Trophoblast cell (in vitro differentiated cells and primary cell): ENCODE measurements at regions not wholly inside any gene's neighbourhood (a gene's known extent, or its start where the extent isn't known, plus 50 kb on each side); places are given as distances from the start of the nearest gene placed in this dataset.

Experiments used
- DNase-seq, 2 donors: peaks; one replicate each; pipeline ENCODE4 v3.0.0-alpha.2; 2016
- H2AFZ ChIP-seq: 2 replicates; pipeline ENCODE4 v1.6.1; 2013; ENCODE audit warnings: low read length, moderate library complexity, mild to moderate bottlenecking; ENCODE audit not compliant: insufficient read depth, poor library complexity
- H2AK5ac ChIP-seq: 2 replicates; pipeline ENCODE4 v1.6.1; 2013; ENCODE audit warnings: mild to moderate bottlenecking, low read length
- H2BK120ac ChIP-seq: 2 replicates; pipeline ENCODE4 v1.6.1; 2013; ENCODE audit warnings: low read length, mild to moderate bottlenecking, moderate library complexity; ENCODE audit not compliant: insufficient read depth, poor library complexity
- H2BK12ac ChIP-seq: 2 replicates; pipeline ENCODE4 v1.6.1; 2013; ENCODE audit warnings: mild to moderate bottlenecking, low read length, moderate library complexity
- H2BK5ac ChIP-seq: 2 replicates; pipeline ENCODE4 v1.6.1; 2013; ENCODE audit warnings: low read length, low read depth, moderate library complexity, mild to moderate bottlenecking; ENCODE audit not compliant: poor library complexity
- H3K14ac ChIP-seq: 2 replicates; pipeline ENCODE4 v1.6.1; 2013; ENCODE audit warnings: mild to moderate bottlenecking, low read length
- H3K18ac ChIP-seq: 2 replicates; pipeline ENCODE4 v1.6.1; 2013; ENCODE audit warnings: mild to moderate bottlenecking, low read length
- H3K23ac ChIP-seq: 2 replicates; pipeline ENCODE4 v1.6.1; 2013; ENCODE audit warnings: low read length
- H3K27ac ChIP-seq: 2 replicates; pipeline ENCODE4 v1.5.1; 2013; ENCODE audit warnings: low read depth, mild to moderate bottlenecking, inconsistent platforms, low read length, moderate library complexity
- H3K27me3 ChIP-seq: 2 replicates; pipeline ENCODE4 v1.6.1; 2013; ENCODE audit warnings: inconsistent platforms, mild to moderate bottlenecking, low read length, moderate library complexity; ENCODE audit not compliant: insufficient read depth
- H3K36me3 ChIP-seq, 2 experiments: 1 replicate in 1 of 2; 2 replicates in 1 of 2; pipeline ENCODE4 v1.6.1; 2013; ENCODE audit warnings: low read length in 2 of 2, mild to moderate bottlenecking in 2 of 2, moderate library complexity in 1 of 2; ENCODE audit not compliant: insufficient read depth in 2 of 2, control insufficient read depth in 1 of 2
- H3K4ac ChIP-seq: 2 replicates; pipeline ENCODE4 v1.6.1; 2013; ENCODE audit warnings: low read depth, mild to moderate bottlenecking, low read length, moderate library complexity
- H3K4me1 ChIP-seq, 2 experiments: 1 replicate in 1 of 2; 2 replicates in 1 of 2; pipeline ENCODE4 v1.6.1; 2013; ENCODE audit warnings: low read length in 2 of 2, mild to moderate bottlenecking in 2 of 2, moderate library complexity in 1 of 2; ENCODE audit not compliant: insufficient read depth in 2 of 2, control insufficient read depth in 1 of 2
- H3K4me2 ChIP-seq: 2 replicates; pipeline ENCODE4 v1.6.1; 2013; ENCODE audit warnings: inconsistent platforms, mild to moderate bottlenecking, low read length, moderate library complexity
- H3K4me3 ChIP-seq: 2 replicates; pipeline ENCODE4 v1.5.1; 2013; ENCODE audit warnings: mild to moderate bottlenecking, low read depth, low read length, inconsistent platforms
- H3K79me1 ChIP-seq: one replicate; pipeline ENCODE4 v1.6.1; 2013; ENCODE audit warnings: low read length
- H3K79me2 ChIP-seq: 2 replicates; pipeline ENCODE4 v1.6.1; 2013; ENCODE audit warnings: low read length, mild to moderate bottlenecking; ENCODE audit not compliant: control insufficient read depth, insufficient read depth, poor library complexity
- H3K9ac ChIP-seq: 2 replicates; pipeline ENCODE4 v1.6.1; 2013; ENCODE audit warnings: mild to moderate bottlenecking, low read length
- H3K9me3 ChIP-seq: 2 replicates; pipeline ENCODE4 v1.6.1; 2013; ENCODE audit warnings: low read depth, mild to moderate bottlenecking, control low read depth, inconsistent platforms, low read length; ENCODE audit not compliant: insufficient read depth
- H4K12ac ChIP-seq: 2 replicates; pipeline ENCODE4 v1.6.1; 2013; ENCODE audit warnings: low read depth, mild to moderate bottlenecking, low read length, moderate library complexity
- H4K8ac ChIP-seq: 2 replicates; pipeline ENCODE4 v1.6.1; 2013; ENCODE audit warnings: low read depth, mild to moderate bottlenecking, low read length, moderate library complexity
- H4K91ac ChIP-seq: one replicate; pipeline ENCODE4 v1.6.1; 2013; ENCODE audit warnings: low read depth, mild to moderate bottlenecking, low read length, moderate library complexity
- WGBS: extraction: QIAGEN DNeasy Blood & Tissue Kit; methylation state at CpG from one replicate; pipeline ENCODE4 v1.1.7; 2013; ENCODE audit warnings: missing lambda C conversion rate; ENCODE audit not compliant: insufficient read length, insufficient coverage; ENCODE audit errors: extremely low coverage; 5-methylcytosine and 5-hydroxymethylcytosine counted together

GRCh38 chr11:127340438-127340837 is 339.9 kb upstream of the KIRREL3 start:
- Histone ChIP-seq H3K27me3 (no peaks in the 10 kb centered on the region), H3K9ac (no peak overlapping the region), H3K36me3 (no peaks in the 10 kb centered on the region), H2AFZ (no peak overlapping the region), H3K27ac (no peak overlapping the region), H3K23ac (no peak overlapping the region), H4K8ac (no peak overlapping the region), H2AK5ac (no peak overlapping the region), H3K18ac (no peak overlapping the region), H3K4me2 (no peak overlapping the region), H2BK120ac (no peak overlapping the region), H3K14ac (no peak overlapping the region), H2BK12ac (no peak overlapping the region), H3K79me2 (no peaks in the 10 kb centered on the region), H4K91ac (no peak overlapping the region), H4K12ac (no peak overlapping the region), H3K4me3 (no peak overlapping the region), H3K4me1 (peaks cover 0 to 2% of the 10 kb centered on the region in 2 experiments), H3K4ac (no peak overlapping the region), H2BK5ac (no peak overlapping the region), H3K79me1 (peaks cover 5% of the 10 kb centered on the region), H3K9me3 (no peaks in the 10 kb centered on the region)
- DNase-seq = no peak
- no CpG with 5 or more reads among the region's 1 CpG for WGBS

GRCh38 chr11:127339376-127339775 is 338.8 kb upstream of the KIRREL3 start:
- no peak for DNase-seq
- Histone ChIP-seq H2BK120ac (no peak overlapping the region), H3K27ac (no peak overlapping the region), H2AFZ (no peak overlapping the region), H2BK5ac (no peak overlapping the region), H3K9ac (no peak overlapping the region), H3K18ac (no peak overlapping the region), H3K4ac (no peak overlapping the region), H2BK12ac (no peak overlapping the region), H3K79me1 (peaks cover 5% of the 10 kb centered on the region), H3K14ac (no peak overlapping the region), H3K27me3 (no peaks in the 10 kb centered on the region), H3K36me3 (no peaks in the 10 kb centered on the region), H4K12ac (no peak overlapping the region), H3K9me3 (no peaks in the 10 kb centered on the region), H3K4me3 (no peak overlapping the region), H3K23ac (no peak overlapping the region), H3K79me2 (no peaks in the 10 kb centered on the region), H3K4me2 (no peak overlapping the region), H2AK5ac (no peak overlapping the region), H3K4me1 (peaks cover 0 to 2% of the 10 kb centered on the region in 2 experiments), H4K91ac (no peak overlapping the region), H4K8ac (no peak overlapping the region)
- no CpG with 5 or more reads among the region's 1 CpG for WGBS

GRCh38 chr11:127338380-127339259 is 338.1 kb upstream of the KIRREL3 start:
- peak overlapping the region; percentile 27 for H2BK5ac ChIP-seq
- H3K36me3 ChIP-seq = no peaks in the 10 kb centered on the region
- peak; percentile 3 to 68 for DNase-seq
- no peak overlapping the region for H2BK120ac ChIP-seq
- no peak overlapping the region for H3K18ac ChIP-seq
- peak overlapping the region; percentile 33 for H4K8ac ChIP-seq
- H3K14ac ChIP-seq = no peak overlapping the region
- H3K9ac ChIP-seq = no peak overlapping the region
- no CpG with 5 or more reads among the region's 6 CpGs for WGBS
- no peaks in the 10 kb centered on the region for H3K79me2 ChIP-seq
- no peak overlapping the region for H3K4me3 ChIP-seq
- no peak overlapping the region for H3K4ac ChIP-seq
- H2AFZ ChIP-seq = no peak overlapping the region
- peaks cover 5% of the 10 kb centered on the region for H3K79me1 ChIP-seq
- H3K9me3 ChIP-seq = no peaks in the 10 kb centered on the region
- peak overlapping the region; percentile 65 for H4K91ac ChIP-seq
- H3K23ac ChIP-seq = no peak overlapping the region
- H3K27me3 ChIP-seq = no peaks in the 10 kb centered on the region
- peaks cover 0 to 2% of the 10 kb centered on the region in 2 experiments for H3K4me1 ChIP-seq
- H2AK5ac ChIP-seq = no peak overlapping the region
- peak overlapping the region; percentile 78 for H3K27ac ChIP-seq
- no peak overlapping the region for H4K12ac ChIP-seq
- H2BK12ac ChIP-seq = peak overlapping the region; percentile 53
- H3K4me2 ChIP-seq = peak overlapping the region; percentile 26

GRCh38 chr11:127334466-127334865 is 333.9 kb upstream of the KIRREL3 start:
- H3K79me1 ChIP-seq = peaks cover 5% of the 10 kb centered on the region
- H3K4me2 ChIP-seq = no peak overlapping the region
- H3K27ac ChIP-seq = no peak overlapping the region
- no peak overlapping the region for H4K8ac ChIP-seq
- H3K9ac ChIP-seq = no peak overlapping the region
- WGBS = no CpG with 5 or more reads among the region's 1 CpG
- H4K12ac ChIP-seq = no peak overlapping the region
- no peaks in the 10 kb centered on the region for H3K27me3 ChIP-seq
- H2BK12ac ChIP-seq = no peak overlapping the region
- no peak overlapping the region for H3K23ac ChIP-seq
- no peaks in the 10 kb centered on the region for H3K9me3 ChIP-seq
- no peak for DNase-seq
- H2BK120ac ChIP-seq = no peak overlapping the region
- H4K91ac ChIP-seq = no peak overlapping the region
- peaks cover 0 to 2% of the 10 kb centered on the region in 2 experiments for H3K4me1 ChIP-seq
- H3K36me3 ChIP-seq = no peaks in the 10 kb centered on the region
- no peak overlapping the region for H2AFZ ChIP-seq
- H3K14ac ChIP-seq = no peak overlapping the region
- H3K18ac ChIP-seq = no peak overlapping the region
- no peak overlapping the region for H3K4ac ChIP-seq
- no peaks in the 10 kb centered on the region for H3K79me2 ChIP-seq
- H2BK5ac ChIP-seq = no peak overlapping the region
- no peak overlapping the region for H2AK5ac ChIP-seq
- H3K4me3 ChIP-seq = no peak overlapping the region
